Endodermal cell (in vitro differentiated cells): ENCODE measurements at regions not wholly inside any gene's neighbourhood (a gene's known extent, or its start where the extent isn't known, plus 50 kb on each side); places are given as distances from the start of the nearest gene placed in this dataset.
"Not testable (repeated sequence)": the region's sequence is repeated elsewhere in the genome, so short reads cannot be mapped to it uniquely, and the experiment has no call there.

Experiments used
- DNase-seq: peaks from one replicate; pipeline ENCODE4 v3.0.0-alpha.2; 2017
- H3K27ac ChIP-seq: 2 replicates; pipeline ENCODE4 v1.5.1; 2013; ENCODE audit warnings: mild to moderate bottlenecking, low read depth, low read length, moderate library complexity
- H3K27me3 ChIP-seq: 2 replicates; pipeline ENCODE4 v1.6.1; 2013; ENCODE audit warnings: mild to moderate bottlenecking, low read length, moderate library complexity; ENCODE audit not compliant: insufficient read depth, control insufficient read depth, poor library complexity, severe bottlenecking
- H3K36me3 ChIP-seq: 2 replicates; pipeline ENCODE4 v1.7.0; 2013; ENCODE audit warnings: mild to moderate bottlenecking, low read length, moderate library complexity; ENCODE audit not compliant: control insufficient read depth, insufficient read depth
- H3K4me1 ChIP-seq: one replicate; pipeline ENCODE4 v1.7.0; 2013; ENCODE audit warnings: low read length; ENCODE audit not compliant: control insufficient read depth, insufficient read depth
- H3K4me3 ChIP-seq: 2 replicates; pipeline ENCODE4 v1.5.1; 2013; ENCODE audit warnings: mild to moderate bottlenecking, low read length, moderate library complexity
- H3K9ac ChIP-seq: 2 replicates; pipeline ENCODE4 v1.6.1; 2013; ENCODE audit warnings: mild to moderate bottlenecking, low read length, moderate library complexity; ENCODE audit not compliant: poor library complexity, severe bottlenecking; ENCODE audit errors: extremely low read depth
- H3K9me3 ChIP-seq: 2 replicates; pipeline ENCODE4 v1.6.1; 2013; ENCODE audit warnings: mild to moderate bottlenecking, low read length, moderate library complexity; ENCODE audit not compliant: control insufficient read depth
- H3K27ac Mint-ChIP-seq: 2 replicates; pipeline ENCODE4 v1.8.0; 2020; ENCODE audit warnings: mixed read lengths
- H3K27me3 Mint-ChIP-seq: 2 replicates; pipeline ENCODE4 v1.8.0; 2021; ENCODE audit warnings: mild to moderate bottlenecking, mixed read lengths; ENCODE audit not compliant: insufficient read depth
- H3K36me3 Mint-ChIP-seq: 2 replicates; pipeline ENCODE4 v1.8.0; 2020; ENCODE audit warnings: low read depth, mixed read lengths
- H3K4me1 Mint-ChIP-seq: 2 replicates; pipeline ENCODE4 v1.8.0; 2020; ENCODE audit warnings: mixed read lengths
- H3K4me3 Mint-ChIP-seq: 2 replicates; pipeline ENCODE4 v1.8.0; 2020; ENCODE audit warnings: mild to moderate bottlenecking, moderate library complexity, mixed read lengths
- H3K9me3 Mint-ChIP-seq: 2 replicates; pipeline ENCODE4 v1.8.0; 2020; ENCODE audit warnings: mild to moderate bottlenecking, mixed read lengths
- CTCF ChIP-seq: fragments of 200-600 bp; sonication (generic); conservative IDR thresholded peaks from 2 replicates; pipeline ENCODE4 v1.5.0; 2021; ENCODE audit warnings: antibody characterized with exemption, mild to moderate bottlenecking
- WGBS, 2 experiments: methylation state at CpG; one replicate each; pipeline versions ENCODE4 v1.1.5 to v1.1.7; 2013; ENCODE audit warnings: missing lambda C conversion rate in 2 of 2, mixed read lengths in 1 of 2; ENCODE audit not compliant: insufficient coverage in 1 of 2, insufficient read length in 1 of 2; 5-methylcytosine and 5-hydroxymethylcytosine counted together

- Histone ChIP-seq H3K27me3 (no peaks in the 10 kb centered on the region), H3K9me3 (peaks cover 42% of the 10 kb centered on the region), H3K9ac (no peak overlapping the region), H3K27ac (no peak overlapping the region), H3K4me3 (no peak overlapping the region), H3K4me1 (no peaks in the 10 kb centered on the region), H3K36me3 (no peaks in the 10 kb centered on the region)
- no peaks in the 10 kb centered on the region for H3K4me1 Mint-ChIP-seq
- no peak for TF ChIP-seq CTCF
- peaks cover 34% of the 10 kb centered on the region for H3K9me3 Mint-ChIP-seq
- 95 to 100% methylated on average over 4 to 8 of the region's 8 CpGs for WGBS, 2 experiments
- H3K27me3 Mint-ChIP-seq, result no peaks in the 10 kb centered on the region
- H3K4me3 Mint-ChIP-seq, result no peak overlapping the region
- H3K36me3 Mint-ChIP-seq, result no peaks in the 10 kb centered on the region
- DNase-seq, result no peak
- no peak overlapping the region for H3K27ac Mint-ChIP-seq
These were observed 2236.0 kb upstream of the AGA start for GRCh38 chr4:179678093-179678814.

- H3K27ac ChIP-seq, H3K4me3 ChIP-seq, H3K27me3 Mint-ChIP-seq, H3K4me3 Mint-ChIP-seq, H3K4me1 Mint-ChIP-seq, H3K9ac ChIP-seq, H3K27ac Mint-ChIP-seq, H3K4me1 ChIP-seq, H3K36me3 ChIP-seq, H3K27me3 ChIP-seq, H3K36me3 Mint-ChIP-seq, DNase-seq: not testable (repeated sequence)
- 67% methylated on average over 4 of the region's 4 CpGs; no CpG with 5 or more reads in 1 of the 2 experiments for WGBS, 2 experiments
- H3K9me3 ChIP-seq, result peaks cover 24% of the 10 kb centered on the region
- peaks cover 15% of the 10 kb centered on the region for H3K9me3 Mint-ChIP-seq
These were observed 2241.4 kb upstream of the AGA start for GRCh38 chr4:179683661-179684060.

GRCh38 chr4:179692222-179692621, 2250.0 kb upstream of the AGA start:
- Histone ChIP-seq H3K4me3 (no peak overlapping the region), H3K36me3 (no peaks in the 10 kb centered on the region), H3K9ac (no peak overlapping the region), H3K9me3 (no peaks in the 10 kb centered on the region), H3K4me1 (no peaks in the 10 kb centered on the region), H3K27ac (no peak overlapping the region), H3K27me3 (no peaks in the 10 kb centered on the region)
- TF ChIP-seq CTCF, result no peak
- DNase-seq, result no peak
- Mint-ChIP-seq H3K36me3 (no peaks in the 10 kb centered on the region), H3K4me1 (no peaks in the 10 kb centered on the region), H3K27ac (no peak overlapping the region), H3K4me3 (no peak overlapping the region), H3K9me3 (no peaks in the 10 kb centered on the region), H3K27me3 (no peaks in the 10 kb centered on the region)
- 80 to 100% methylated on average over 1 of the region's 1 CpG for WGBS, 2 experiments

GRCh38 chr4:179695175-179695574, 2252.9 kb upstream of the AGA start:
- H3K36me3 ChIP-seq, result no peaks in the 10 kb centered on the region
- H3K4me3 ChIP-seq, result no peak overlapping the region
- no peaks in the 10 kb centered on the region for H3K27me3 ChIP-seq
- no peak for DNase-seq
- Mint-ChIP-seq H3K27ac (no peak overlapping the region), H3K4me3 (no peak overlapping the region), H3K4me1 (peaks cover 3% of the 10 kb centered on the region), H3K36me3 (no peaks in the 10 kb centered on the region), H3K9me3 (no peaks in the 10 kb centered on the region), H3K27me3 (no peaks in the 10 kb centered on the region)
- TF ChIP-seq CTCF, result no peak
- no peak overlapping the region for H3K27ac ChIP-seq
- no peak overlapping the region for H3K9ac ChIP-seq
- H3K4me1 ChIP-seq, result no peaks in the 10 kb centered on the region
- 99 to 100% methylated on average over 3 to 4 of the region's 5 CpGs for WGBS, 2 experiments
- no peaks in the 10 kb centered on the region for H3K9me3 ChIP-seq
